ENCODE measurements at regions not wholly inside any gene's neighbourhood (a gene's known extent, or its start where the extent isn't known, plus 50 kb on each side); places are given as distances from the start of the nearest gene placed in this dataset.
A peak's percentile ranks its signal among the peaks of the same experiment; 100 is the strongest.

DNA sequence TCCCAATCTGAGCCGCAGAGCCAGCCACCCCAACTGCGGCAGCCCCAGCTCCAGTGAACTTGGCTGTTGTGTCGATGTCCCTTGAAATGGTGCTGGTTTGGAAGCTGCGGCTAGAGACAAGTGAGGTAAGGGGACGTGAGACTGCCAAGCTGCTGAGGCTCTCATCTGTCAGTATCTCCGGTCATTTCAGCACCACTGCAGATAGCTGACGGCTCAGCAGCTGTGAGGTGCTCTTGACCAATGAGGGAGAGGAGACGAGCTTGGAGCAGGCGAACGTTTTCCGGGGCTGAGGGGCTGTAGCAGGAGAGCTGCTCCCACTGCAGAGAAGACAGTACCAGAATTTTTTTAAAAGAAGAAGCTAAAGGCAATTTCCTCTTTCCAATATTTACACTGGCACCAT is 175.5 kb upstream of the CASK start:
- Mint-ChIP-seq H3K4me1 (ENCODE audit: low read depth in 2 of 2) (peaks cover 0 to 5% of the 10 kb centered on the region in 2 donors), H3K36me3 (ENCODE audit: insufficient read depth) (no peaks in the 10 kb centered on the region), H3K27me3 (no peaks in the 10 kb centered on the region), H3K4me3 (no peak overlapping the region), H3K27ac (no peak overlapping the region), H3K9me3 (no peaks in the 10 kb centered on the region)
- DNase-seq (no peak), ATAC-seq (replicated peaks) (no peak)

DNA sequence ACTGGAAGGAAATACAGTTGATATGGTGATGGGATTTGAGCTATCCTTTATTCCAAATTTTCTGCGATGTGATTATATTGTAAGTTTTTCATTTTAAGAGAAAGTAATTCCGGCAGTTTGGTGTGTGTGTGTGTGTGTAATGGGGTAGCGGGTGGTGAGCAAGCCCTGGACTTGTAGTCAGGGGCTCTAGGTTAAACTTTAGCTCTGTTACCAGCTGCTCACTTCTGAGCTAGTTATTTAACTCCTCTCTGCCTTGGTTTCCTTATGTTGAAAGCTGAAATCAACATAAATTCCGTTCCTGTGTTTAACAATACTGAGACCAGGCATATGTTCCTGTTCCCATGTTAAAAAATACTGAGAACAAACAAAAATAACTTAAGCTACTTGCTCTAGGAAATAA is 174.1 kb upstream of the CASK start:
- DNase-seq: no peak
- no peaks in the 10 kb centered on the region for H3K36me3 Mint-ChIP-seq (ENCODE audit: insufficient read depth)
- peaks cover 0 to 7% of the 10 kb centered on the region in 2 donors for H3K4me1 Mint-ChIP-seq (ENCODE audit: low read depth in 2 of 2)
- H3K9me3 Mint-ChIP-seq: no peaks in the 10 kb centered on the region
- no peak overlapping the region for H3K4me3 Mint-ChIP-seq
- H3K27ac Mint-ChIP-seq: no peak overlapping the region
- ATAC-seq (replicated peaks): no peak
- no peaks in the 10 kb centered on the region for H3K27me3 Mint-ChIP-seq

DNA sequence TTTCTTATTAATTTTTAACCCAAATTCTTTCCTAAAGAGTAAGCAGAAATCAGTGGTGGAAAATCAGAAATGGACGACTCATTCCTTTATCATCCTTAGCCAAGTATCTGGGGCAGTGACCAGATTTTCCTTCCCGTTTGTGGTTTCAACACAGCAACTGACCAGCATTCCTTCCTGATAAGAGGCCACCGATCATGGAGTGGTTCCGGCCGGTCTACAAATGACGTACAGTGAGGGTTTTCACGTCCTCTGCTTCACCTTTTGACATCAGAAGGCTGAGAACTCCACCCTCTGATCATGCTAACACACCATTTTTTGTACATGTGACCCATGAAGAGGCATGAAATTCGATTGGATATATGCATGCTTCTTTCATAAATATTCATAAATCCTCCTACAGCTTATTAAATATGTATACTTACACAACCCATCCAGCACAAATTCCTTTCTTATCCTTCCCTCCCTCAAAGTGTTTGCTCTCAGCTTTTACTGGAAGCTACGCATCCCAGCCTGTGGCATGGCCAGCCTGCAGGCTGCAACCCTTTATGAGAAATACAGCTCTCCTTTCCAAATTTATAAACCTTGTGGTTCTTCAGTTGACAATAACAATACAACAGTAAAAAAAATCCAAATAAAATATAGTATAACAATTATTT is 173.0 kb upstream of the CASK start:
- no peaks in the 10 kb centered on the region for H3K9me3 Mint-ChIP-seq
- H3K27me3 Mint-ChIP-seq: no peaks in the 10 kb centered on the region
- no peak for ATAC-seq (replicated peaks)
- H3K27ac Mint-ChIP-seq: peak overlapping the region; percentile 25 to 29
- DNase-seq: no peak
- no peaks in the 10 kb centered on the region for H3K36me3 Mint-ChIP-seq (ENCODE audit: insufficient read depth)
- H3K4me3 Mint-ChIP-seq: no peak overlapping the region
- H3K4me1 Mint-ChIP-seq (ENCODE audit: low read depth in 2 of 2): peaks cover 0 to 7% of the 10 kb centered on the region in 2 donors

DNA sequence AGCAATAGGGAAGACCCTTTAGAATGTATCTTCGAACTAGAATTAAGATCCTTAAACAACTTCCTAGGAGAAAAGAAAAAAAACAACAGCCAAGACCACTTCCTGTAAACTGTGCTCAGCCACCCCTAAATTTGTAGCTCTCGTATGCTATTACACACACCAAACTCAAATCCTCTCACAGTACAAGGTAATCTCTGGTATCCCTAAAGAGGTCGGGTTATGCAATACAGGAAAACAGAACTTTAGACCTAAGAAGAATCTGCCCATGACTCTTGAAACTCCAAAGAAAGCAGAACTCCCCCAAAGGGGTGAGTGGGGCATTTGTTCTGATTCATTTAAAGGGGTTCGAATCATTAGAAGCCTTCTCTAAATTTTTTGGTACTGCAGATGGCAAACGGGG is 170.9 kb upstream of the CASK start:
- H3K4me1 Mint-ChIP-seq (ENCODE audit: low read depth in 2 of 2): peaks cover 0 to 7% of the 10 kb centered on the region in 2 donors
- no peaks in the 10 kb centered on the region for H3K36me3 Mint-ChIP-seq (ENCODE audit: insufficient read depth)
- DNase-seq (no peak), ATAC-seq (replicated peaks) (peak; percentile 36)
- no peaks in the 10 kb centered on the region for H3K9me3 Mint-ChIP-seq
- peak overlapping the region; percentile 60 to 92 for H3K27ac Mint-ChIP-seq
- H3K27me3 Mint-ChIP-seq: no peaks in the 10 kb centered on the region
- peak overlapping the region; percentile 65 to 72 for H3K4me3 Mint-ChIP-seq

DNA sequence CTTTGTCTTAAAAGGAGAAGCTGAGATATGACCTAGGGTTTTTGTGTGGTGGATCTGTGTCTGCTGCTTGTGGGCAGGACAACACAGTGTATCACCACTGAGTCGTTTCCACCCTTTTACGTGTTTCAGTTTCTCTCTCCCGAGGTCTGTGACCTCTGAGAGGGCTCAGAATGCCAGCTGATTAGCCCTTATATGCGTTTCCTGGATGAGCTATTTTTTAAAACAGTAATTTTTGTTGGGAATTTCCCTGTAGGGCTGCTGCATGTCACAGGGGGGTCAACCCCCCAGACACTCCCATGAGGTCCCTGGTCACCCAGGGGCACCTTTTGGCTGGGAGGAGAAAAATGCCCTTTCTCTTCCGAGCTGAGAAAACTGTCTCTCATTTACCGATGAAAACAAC is 170.4 kb upstream of the CASK start:
- H3K9me3 Mint-ChIP-seq: no peaks in the 10 kb centered on the region
- no peaks in the 10 kb centered on the region for H3K27me3 Mint-ChIP-seq
- DNase-seq (no peak), ATAC-seq (replicated peaks) (peak; percentile 77)
- peak overlapping the region; percentile 65 to 72 for H3K4me3 Mint-ChIP-seq
- peak overlapping the region; percentile 60 to 92 for H3K27ac Mint-ChIP-seq
- H3K36me3 Mint-ChIP-seq (ENCODE audit: insufficient read depth): no peaks in the 10 kb centered on the region
- peaks cover 0 to 7% of the 10 kb centered on the region in 2 donors for H3K4me1 Mint-ChIP-seq (ENCODE audit: low read depth in 2 of 2)

DNA sequence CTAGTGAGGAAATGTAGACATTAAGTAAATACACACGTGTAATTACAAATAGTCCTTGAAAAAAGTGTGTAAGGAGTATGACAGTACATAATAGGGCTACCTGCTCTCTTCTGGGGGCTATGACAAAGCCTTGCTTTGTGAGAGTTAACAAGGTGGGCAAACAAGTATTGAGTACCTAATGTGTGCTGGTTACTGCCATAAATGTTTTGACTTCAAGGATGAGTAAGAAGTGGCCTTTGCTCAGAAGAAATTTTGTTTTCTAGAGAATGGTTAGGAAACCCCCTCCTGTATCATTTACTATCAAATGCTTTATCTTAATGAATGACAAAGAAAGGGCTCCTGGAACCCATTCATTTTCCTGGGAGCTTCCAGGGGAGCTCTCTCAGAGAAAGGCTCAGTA is 167.0 kb upstream of the CASK start:
- Mint-ChIP-seq H3K9me3 (no peaks in the 10 kb centered on the region), H3K27me3 (no peaks in the 10 kb centered on the region), H3K27ac (no peak overlapping the region), H3K36me3 (ENCODE audit: insufficient read depth) (no peaks in the 10 kb centered on the region), H3K4me1 (ENCODE audit: low read depth in 2 of 2) (peaks cover 0 to 7% of the 10 kb centered on the region in 2 donors), H3K4me3 (no peak overlapping the region)
- DNase-seq (no peak), ATAC-seq (replicated peaks) (no peak)

DNA sequence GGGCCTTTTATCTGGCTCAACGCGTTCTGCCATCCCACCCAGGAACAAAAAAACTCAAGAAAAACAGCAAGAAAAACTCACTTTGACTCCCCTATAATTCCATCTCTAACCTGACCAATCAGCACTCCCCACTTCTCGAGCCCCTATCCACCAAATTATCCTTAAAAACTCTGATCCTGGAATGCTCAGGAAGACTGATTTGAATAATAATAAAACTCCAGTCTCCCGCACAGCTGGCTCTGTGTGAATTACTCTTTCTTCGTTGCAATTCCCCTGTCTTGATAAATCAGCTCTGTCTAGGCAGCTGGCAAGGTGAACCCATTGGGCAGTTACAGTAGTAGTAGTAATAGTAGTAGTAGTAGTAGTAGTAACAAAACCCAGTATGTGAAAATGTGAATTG is 165.7 kb upstream of the CASK start:
- H3K27ac Mint-ChIP-seq: no peak overlapping the region
- H3K27me3 Mint-ChIP-seq: no peaks in the 10 kb centered on the region
- H3K4me1 Mint-ChIP-seq (ENCODE audit: low read depth in 2 of 2): peaks cover 0 to 4% of the 10 kb centered on the region in 2 donors
- ATAC-seq (replicated peaks): no peak
- no peak for DNase-seq
- no peak overlapping the region for H3K4me3 Mint-ChIP-seq
- H3K9me3 Mint-ChIP-seq: no peaks in the 10 kb centered on the region
- no peaks in the 10 kb centered on the region for H3K36me3 Mint-ChIP-seq (ENCODE audit: insufficient read depth)

DNA sequence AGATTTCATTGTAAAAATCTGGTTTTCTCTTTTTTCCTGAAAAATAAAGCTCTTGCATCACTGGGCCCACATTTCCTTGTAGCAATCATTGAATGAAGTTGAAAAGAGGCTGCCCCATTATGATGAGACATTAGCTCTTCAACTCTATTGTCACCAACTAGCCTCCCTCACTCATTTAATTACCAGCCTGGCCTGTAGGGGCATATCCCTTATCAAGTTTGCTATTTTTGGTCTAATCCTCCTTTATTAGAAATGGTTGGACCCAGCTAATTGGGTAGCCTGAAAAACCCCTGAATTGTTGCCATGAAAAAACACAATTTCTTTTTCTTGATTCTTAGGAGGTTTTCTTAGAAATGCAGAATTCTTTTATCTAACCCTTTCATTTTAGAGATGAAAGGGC is 164.6 kb upstream of the CASK start:
- Mint-ChIP-seq H3K4me1 (ENCODE audit: low read depth in 2 of 2) (no peaks in the 10 kb centered on the region), H3K36me3 (ENCODE audit: insufficient read depth) (no peaks in the 10 kb centered on the region), H3K27me3 (no peaks in the 10 kb centered on the region), H3K9me3 (no peaks in the 10 kb centered on the region), H3K4me3 (no peak overlapping the region), H3K27ac (no peak overlapping the region)
- no peak for ATAC-seq (replicated peaks)
- no peak for DNase-seq

DNA sequence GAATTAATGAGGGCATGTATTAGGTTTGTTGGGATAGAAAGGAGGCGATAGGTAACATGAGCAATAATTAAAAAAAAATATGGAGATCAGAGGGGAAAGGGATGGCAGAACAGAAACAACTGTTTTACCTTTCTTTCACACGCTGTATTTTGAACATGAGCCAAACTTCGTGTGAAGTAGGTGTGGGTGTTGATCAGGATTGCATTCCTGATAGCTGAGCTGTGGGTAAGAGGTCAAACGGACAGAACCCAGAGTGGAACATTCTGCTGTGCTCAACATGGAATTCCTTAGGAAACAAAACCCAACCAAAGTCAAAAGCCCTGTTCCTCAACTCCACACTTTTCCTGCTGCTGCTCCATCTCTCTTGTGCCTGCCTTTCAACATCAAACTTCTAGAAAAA is 162.5 kb upstream of the CASK start:
- Mint-ChIP-seq H3K27ac (no peak overlapping the region), H3K4me1 (ENCODE audit: low read depth in 2 of 2) (no peaks in the 10 kb centered on the region), H3K4me3 (no peak overlapping the region), H3K9me3 (no peaks in the 10 kb centered on the region), H3K36me3 (ENCODE audit: insufficient read depth) (no peaks in the 10 kb centered on the region), H3K27me3 (no peaks in the 10 kb centered on the region)
- DNase-seq: no peak
- no peak for ATAC-seq (replicated peaks)

DNA sequence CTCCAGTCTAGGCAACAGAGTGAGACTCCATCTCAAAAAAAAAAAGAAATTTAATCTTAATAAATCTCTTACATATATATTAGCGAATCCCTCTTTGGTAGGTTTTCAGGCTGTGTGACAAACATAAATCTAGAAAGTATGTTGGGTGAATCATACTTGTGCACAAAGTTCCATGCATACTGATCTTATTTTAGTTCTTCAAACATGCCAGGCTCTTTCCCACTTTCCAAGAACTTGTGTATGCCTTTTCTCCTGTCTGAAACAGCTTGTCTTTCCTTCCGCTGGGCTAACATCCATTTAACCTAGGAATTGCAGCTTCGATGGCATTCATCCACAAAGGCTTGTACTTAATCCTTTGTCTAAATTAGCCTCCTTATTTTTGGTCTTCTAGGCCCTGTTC is 156.6 kb upstream of the CASK start:
- H3K27me3 Mint-ChIP-seq: no peaks in the 10 kb centered on the region
- no peak for ATAC-seq (replicated peaks)

DNA sequence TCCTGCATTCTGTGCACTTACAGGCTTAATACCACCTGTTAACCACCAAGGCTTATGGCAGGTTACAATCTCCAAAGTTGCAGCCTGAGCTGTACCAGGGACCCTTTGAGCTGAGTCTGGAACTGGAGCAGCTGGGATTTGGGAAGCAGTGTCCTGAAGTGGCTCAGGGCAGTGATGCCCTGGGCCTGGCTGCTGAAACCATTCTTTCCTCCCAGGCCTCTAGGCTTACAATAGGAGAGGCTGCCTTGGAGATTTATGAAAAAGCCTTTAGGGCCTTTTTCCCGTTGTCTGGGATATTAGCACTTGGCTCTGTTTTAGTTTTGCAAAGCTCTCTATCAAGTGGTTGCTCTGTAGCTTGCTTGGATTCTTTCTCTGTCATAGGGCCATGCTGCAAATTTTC is 154.3 kb upstream of the CASK start:
- Mint-ChIP-seq H3K9me3 (no peaks in the 10 kb centered on the region), H3K4me1 (ENCODE audit: low read depth in 2 of 2) (peaks cover 3 to 5% of the 10 kb centered on the region in 2 donors), H3K36me3 (ENCODE audit: insufficient read depth) (no peaks in the 10 kb centered on the region), H3K27me3 (no peaks in the 10 kb centered on the region), H3K27ac (no peak overlapping the region), H3K4me3 (no peak overlapping the region)
- ATAC-seq (replicated peaks) (no peak), DNase-seq (no peak)

More for the DNA sequence above, 156.6 kb upstream of the CASK start:
- no peak overlapping the region for H3K27ac Mint-ChIP-seq
- H3K36me3 Mint-ChIP-seq (ENCODE audit: insufficient read depth): no peaks in the 10 kb centered on the region
- no peaks in the 10 kb centered on the region for H3K9me3 Mint-ChIP-seq
- DNase-seq: no peak
- peaks cover 1 to 3% of the 10 kb centered on the region in 2 donors for H3K4me1 Mint-ChIP-seq (ENCODE audit: low read depth in 2 of 2)
- no peak overlapping the region for H3K4me3 Mint-ChIP-seq

DNA sequence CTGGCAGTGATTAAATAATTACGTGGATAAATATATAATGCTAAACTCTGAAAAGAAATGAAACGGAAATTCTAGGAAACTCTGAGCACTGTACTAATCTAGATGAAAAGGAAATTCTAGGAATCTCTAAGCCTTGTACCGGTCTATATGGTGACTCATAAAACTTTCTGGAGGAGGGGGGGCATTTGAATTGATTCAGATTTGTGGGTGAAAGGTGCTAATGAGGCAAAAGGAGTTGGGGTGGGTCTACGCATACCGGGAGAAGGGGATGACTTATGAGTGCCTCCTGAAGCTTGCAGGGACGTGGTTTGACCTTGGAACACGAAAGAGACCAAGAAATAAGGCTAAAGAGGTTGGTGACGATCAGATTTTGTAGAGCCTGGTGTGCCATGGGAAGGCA is 151.7 kb upstream of the CASK start:
- no peak for DNase-seq
- Mint-ChIP-seq H3K36me3 (ENCODE audit: insufficient read depth) (no peaks in the 10 kb centered on the region), H3K4me1 (ENCODE audit: low read depth in 2 of 2) (peaks cover 3 to 5% of the 10 kb centered on the region in 2 donors), H3K27ac (no peak overlapping the region), H3K4me3 (no peak overlapping the region), H3K9me3 (no peaks in the 10 kb centered on the region), H3K27me3 (no peaks in the 10 kb centered on the region)
- no peak for ATAC-seq (replicated peaks)

DNA sequence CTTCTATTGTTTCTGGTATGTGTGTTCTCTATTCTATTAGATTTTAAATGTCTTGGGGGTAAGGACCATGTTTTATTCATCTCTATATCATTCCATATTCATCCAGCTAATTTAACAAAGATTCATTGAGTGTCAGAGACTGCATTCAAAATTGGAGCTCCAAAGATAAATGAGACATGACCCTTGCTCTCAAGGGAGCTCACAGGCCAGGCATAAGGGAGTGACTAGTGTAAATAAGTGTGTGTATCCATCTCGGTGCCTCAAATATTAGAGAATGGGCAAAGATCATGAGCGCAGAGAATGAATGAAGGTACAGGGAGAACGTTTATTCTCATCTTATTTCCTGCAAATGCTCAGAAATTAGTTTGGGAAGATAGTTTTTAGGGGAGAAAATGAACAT is 150.1 kb upstream of the CASK start:
- Mint-ChIP-seq H3K4me1 (ENCODE audit: low read depth in 2 of 2) (peaks cover 3 to 5% of the 10 kb centered on the region in 2 donors), H3K27me3 (no peaks in the 10 kb centered on the region), H3K27ac (no peak overlapping the region), H3K36me3 (ENCODE audit: insufficient read depth) (no peaks in the 10 kb centered on the region), H3K4me3 (no peak overlapping the region), H3K9me3 (no peaks in the 10 kb centered on the region)
- ATAC-seq (replicated peaks) (no peak), DNase-seq (no peak)

DNA sequence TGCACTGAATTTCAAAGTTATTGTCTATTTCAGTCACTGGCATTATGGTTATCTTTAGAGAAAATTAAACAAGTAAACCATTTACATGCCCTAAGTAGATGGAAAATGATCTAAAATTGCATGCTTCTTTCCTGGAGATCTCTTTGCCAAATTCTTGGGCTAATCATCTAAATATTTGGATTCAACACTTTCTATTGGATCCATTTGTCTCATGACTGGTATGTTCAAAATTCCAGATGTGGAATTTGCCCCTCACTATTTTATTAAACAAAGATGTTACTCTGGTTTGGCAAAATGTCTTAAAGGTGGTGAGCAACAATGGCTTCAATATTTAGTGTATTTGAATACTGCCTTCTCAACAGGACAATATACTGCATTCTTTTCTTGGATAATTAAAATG is 147.5 kb upstream of the CASK start:
- H3K27ac Mint-ChIP-seq: no peak overlapping the region
- no peak overlapping the region for H3K4me3 Mint-ChIP-seq
- no peak for DNase-seq
- no peaks in the 10 kb centered on the region for H3K36me3 Mint-ChIP-seq (ENCODE audit: insufficient read depth)
- H3K9me3 Mint-ChIP-seq: no peaks in the 10 kb centered on the region
- no peaks in the 10 kb centered on the region for H3K27me3 Mint-ChIP-seq
- peaks cover 3 to 5% of the 10 kb centered on the region in 2 donors for H3K4me1 Mint-ChIP-seq (ENCODE audit: low read depth in 2 of 2)
- no peak for ATAC-seq (replicated peaks)

DNA sequence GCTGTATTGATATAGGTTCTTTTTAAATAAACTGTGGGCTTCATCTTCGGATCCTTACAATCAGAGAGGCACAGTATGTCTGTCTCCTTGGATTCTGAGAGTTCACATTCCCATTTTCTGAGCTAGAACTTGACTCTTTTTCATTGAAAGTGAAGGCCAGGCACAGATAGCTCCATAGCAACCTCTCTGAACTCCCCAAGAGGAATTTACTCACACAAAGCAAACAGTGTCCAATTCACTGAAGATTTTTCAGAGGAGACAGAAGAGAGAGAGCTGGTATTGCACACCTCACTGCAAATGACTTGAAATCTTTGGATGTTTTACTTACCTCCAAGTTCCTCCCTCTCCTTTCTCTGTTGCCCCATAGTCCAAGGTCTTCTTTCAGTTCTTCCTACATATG is 130.9 kb upstream of the CASK start:
- Mint-ChIP-seq H3K36me3 (ENCODE audit: insufficient read depth) (no peaks in the 10 kb centered on the region), H3K27me3 (no peaks in the 10 kb centered on the region), H3K27ac (no peak overlapping the region), H3K4me3 (no peak overlapping the region), H3K4me1 (ENCODE audit: low read depth in 2 of 2) (no peaks in the 10 kb centered on the region), H3K9me3 (no peaks in the 10 kb centered on the region)
- DNase-seq: no peak
- no peak for ATAC-seq (replicated peaks)
